K562 (cell line): ENCODE measurements at regions not wholly inside any gene's neighbourhood (a gene's known extent, or its start where the extent isn't known, plus 50 kb on each side); places are given as distances from the start of the nearest gene placed in this dataset.

ENCODE experiments used
- ATF3 ChIP-seq, 2 experiments: fragments of 450-650 bp in 1 of 2; sonication (generic) in 1 of 2; formaldehyde crosslinking in 1 of 2; IDR thresholded peaks in 1 of 2; conservative IDR thresholded peaks in 1 of 2; 2 replicates each; pipeline versions ENCODE4 v1.6.1 to v1.8.1; 2016 to 2023; ENCODE audit warnings: mild to moderate bottlenecking in 2 of 2, moderate library complexity in 2 of 2, inconsistent platforms in 1 of 2, missing genetic modification reagents in 1 of 2
- CHD1 ChIP-seq: fragments of 200-600 bp; sonication (generic); IDR thresholded peaks from one replicate; pipeline ENCODE4 v1.6.1; 2012; ENCODE audit warnings: mild to moderate bottlenecking, moderate library complexity, low read length, inconsistent platforms
- CTCF ChIP-seq, 3 experiments: IDR thresholded peaks in 2 of 3; conservative IDR thresholded peaks in 1 of 3; 2 replicates each; pipeline ENCODE4 v1.5.1; 2011 to 2012; ENCODE audit warnings: low read length in 3 of 3, mild to moderate bottlenecking in 3 of 3, control low read depth in 2 of 3, improper control_type of control experiment in 1 of 3, inconsistent platforms in 1 of 3, low read depth in 1 of 3, mixed read lengths in 1 of 3, moderate library complexity in 1 of 3; ENCODE audit not compliant: insufficient read depth in 2 of 3
- ETS1 ChIP-seq: conservative IDR thresholded peaks from 2 replicates; pipeline ENCODE4 v1.6.1; 2011; ENCODE audit warnings: low read depth, mild to moderate bottlenecking, low read length; ENCODE audit not compliant: control insufficient read depth
- EZH2 ChIP-seq: IDR thresholded peaks from 2 replicates; pipeline ENCODE4 v1.6.1; 2012; ENCODE audit warnings: low read depth, mild to moderate bottlenecking, inconsistent platforms, low read length, borderline replicate concordance
- ILK ChIP-seq: fragments of 450-650 bp; IDR thresholded peaks from 2 replicates; pipeline ENCODE4 v1.6.1; 2016; ENCODE audit warnings: missing genetic modification characterization, low read depth, mild to moderate bottlenecking, missing compliant biosample characterization, moderate library complexity, borderline replicate concordance
- KDM1A ChIP-seq, 2 experiments: fragments of 450-650 bp; IDR thresholded peaks; 2 replicates each; pipeline ENCODE4 v1.6.1; 2016; ENCODE audit warnings: mild to moderate bottlenecking in 2 of 2
- MAFG ChIP-seq: fragments of 450-650 bp; conservative IDR thresholded peaks from 2 replicates; pipeline ENCODE4 v1.6.1; 2016; ENCODE audit warnings: missing genetic modification characterization, missing compliant biosample characterization
- MTA3 ChIP-seq: fragments of 450-650 bp; formaldehyde crosslinking; IDR thresholded peaks from 2 replicates; pipeline ENCODE4 v1.6.1; 2017; ENCODE audit warnings: mild to moderate bottlenecking, borderline replicate concordance
- SMAD2 ChIP-seq: fragments of 150-350 bp; IDR thresholded peaks from 2 replicates; pipeline ENCODE4 v1.6.1; 2014; ENCODE audit warnings: low read depth, mild to moderate bottlenecking, low read length
- ZBTB26 ChIP-seq: fragments of 450-650 bp; formaldehyde crosslinking; IDR thresholded peaks from 2 replicates; pipeline ENCODE4 v1.4.0; 2022; ENCODE audit warnings: missing genetic modification characterization
- ZMIZ1 ChIP-seq, 2 experiments: fragments of 150-350 bp in 1 of 2; IDR thresholded peaks; 2 replicates each; pipeline ENCODE4 v1.6.1; 2012 to 2016; ENCODE audit warnings: low read depth in 2 of 2, low read length in 2 of 2, mild to moderate bottlenecking in 1 of 2, moderate library complexity in 1 of 2
- ZNF277 ChIP-seq: fragments of 250-450 bp; sonication (Bioruptor Pico); IDR thresholded peaks from 2 replicates; pipeline ENCODE4 v1.8.0; 2022; ENCODE audit warnings: inconsistent platforms, mild to moderate bottlenecking, moderate library complexity, borderline replicate concordance
- ZNF57 ChIP-seq: fragments of 450-650 bp; formaldehyde crosslinking; IDR thresholded peaks from 2 replicates; pipeline ENCODE4 v1.4.0; 2020; ENCODE audit warnings: mild to moderate bottlenecking, moderate library complexity

GRCh38 chr4:164413743-164414142 lies 340.2 kb upstream of the SMIM31 start:
- TF ChIP-seq ETS1 (no peak), ILK (no peak), ATF3 (IDR thresholded peaks at IDR 0.05) (no peak), ATF3 (CRISPR knock-in tag; conservative IDR thresholded peaks at IDR 0.05) (no peak), MTA3 (no peak), CTCF (IDR thresholded peaks at IDR 0.05 in 2 of 3, conservative IDR thresholded peaks at IDR 0.05 in 1 of 3; ENCODE audit: insufficient read depth in 2 of 3, low read depth in 1 of 3, low read length in 3 of 3) (no peak), CHD1 (no peak), ZBTB26 (CRISPR knock-in tag) (no peak), MAFG (tag) (no peak), KDM1A (IDR thresholded peaks at IDR 0.05) (no peak), ZNF277 (CRISPR knock-in tag) (no peak), EZH2 (no peak), ZNF57 (no peak), SMAD2 (no peak), ZMIZ1 (IDR thresholded peaks at IDR 0.05; ENCODE audit: low read depth in 2 of 2, low read length in 2 of 2) (no peak)
